PFSK-1 (cell line): ENCODE measurements at regions not wholly inside any gene's neighbourhood (a gene's known extent, or its start where the extent isn't known, plus 50 kb on each side); places are given as distances from the start of the nearest gene placed in this dataset.

Source experiments
- FOXP2 ChIP-seq: optimal IDR thresholded peaks from 2 replicates; pipeline ENCODE3; 2011; ENCODE audit warnings: borderline replicate concordance, control low read depth, inconsistent platforms; ENCODE audit not compliant: insufficient read depth; ENCODE audit errors: extremely low read length, extremely low read depth
- POLR2AphosphoS5 ChIP-seq: IDR thresholded peaks from 2 replicates; pipeline ENCODE4 v1.6.1; 2012; ENCODE audit warnings: low read depth, mild to moderate bottlenecking, control low read depth, low read length, moderate library complexity
- REST ChIP-seq, 2 experiments: IDR thresholded peaks; 2 replicates each; pipeline versions ENCODE4 v1.6.1 to v1.8.0; 2011 to 2012; ENCODE audit warnings: low read depth in 2 of 2, low read length in 2 of 2, control low read depth in 1 of 2, inconsistent platforms in 1 of 2, mild to moderate bottlenecking in 1 of 2, moderate library complexity in 1 of 2; ENCODE audit not compliant: insufficient read depth in 1 of 2
- SIN3A ChIP-seq: IDR thresholded peaks from 2 replicates; pipeline ENCODE4 v1.6.1; 2012; ENCODE audit warnings: mild to moderate bottlenecking, low read length, moderate library complexity, borderline replicate concordance; ENCODE audit not compliant: insufficient read depth
- TAF1 ChIP-seq: IDR thresholded peaks from 2 replicates; pipeline ENCODE4 v1.6.1; 2012; ENCODE audit warnings: low read length, control low read depth, borderline replicate concordance; ENCODE audit not compliant: insufficient read depth

- TF ChIP-seq POLR2AphosphoS5 = no peak
- TF ChIP-seq REST (IDR thresholded peaks at IDR 0.05; ENCODE audit: insufficient read depth in 1 of 2, low read depth in 2 of 2, low read length in 2 of 2) = no peak
- TF ChIP-seq FOXP2 = no peak
- TF ChIP-seq TAF1 = no peak
- TF ChIP-seq SIN3A = no peak
Observed at GRCh38 chr5:96279801-96280542, 153.1 kb downstream of the PCSK1 start.
